Neural progenitor cell (in vitro differentiated cells): ENCODE measurements at regions not wholly inside any gene's neighbourhood (a gene's known extent, or its start where the extent isn't known, plus 50 kb on each side); places are given as distances from the start of the nearest gene placed in this dataset.

Experiments
- CTCF ChIP-seq: fragments of 200-600 bp; sonication (generic); IDR thresholded peaks from 2 replicates; pipeline ENCODE4 v1.5.1; 2017; ENCODE audit warnings: antibody characterized with exemption, mild to moderate bottlenecking
- EZH2 ChIP-seq: fragments of 200-600 bp; sonication (generic); IDR thresholded peaks from 2 replicates; pipeline ENCODE4 v1.6.1; 2017; ENCODE audit warnings: antibody characterized with exemption, mild to moderate bottlenecking, moderate library complexity
- EZH2phosphoT487 ChIP-seq: fragments of 200-600 bp; sonication (generic); IDR thresholded peaks from 2 replicates; pipeline ENCODE4 v1.6.1; 2017; ENCODE audit warnings: antibody characterized with exemption

DNA sequence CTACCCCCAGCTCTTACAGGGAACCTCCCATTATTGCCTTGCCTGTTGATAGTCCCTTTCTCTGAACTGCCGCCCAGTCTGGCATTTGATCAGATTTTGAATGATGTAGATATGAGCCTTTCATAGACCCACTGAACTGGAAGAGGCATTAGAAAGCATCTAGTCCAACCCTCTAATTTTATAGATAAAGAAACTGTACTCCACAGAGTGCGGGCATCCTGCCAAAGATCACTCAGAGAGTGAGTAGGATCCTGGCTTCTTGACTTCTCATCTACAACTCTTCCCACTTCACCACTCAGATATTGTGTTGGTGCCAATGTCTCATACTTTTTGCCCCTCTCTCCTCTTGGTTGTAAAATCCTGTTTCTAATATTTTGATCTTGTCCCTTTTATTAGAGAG is 179.2 kb upstream of the BMP2 start:
- no peak for TF ChIP-seq CTCF
- TF ChIP-seq EZH2 = no peak
- TF ChIP-seq EZH2phosphoT487 = no peak
